ENCODE measurements at regions not wholly inside any gene's neighbourhood (a gene's known extent, or its start where the extent isn't known, plus 50 kb on each side); places are given as distances from the start of the nearest gene placed in this dataset.

- H2BK20ac ChIP-seq (ENCODE audit: low read length) = no peak overlapping the region
- no peaks in the 10 kb centered on the region for H3K36me3 ChIP-seq (ENCODE audit: control insufficient read depth in 2 of 4, insufficient read depth in 4 of 4, low read length in 3 of 4)
- H2BK15ac ChIP-seq (ENCODE audit: low read length) = no peak overlapping the region
- no peak overlapping the region for H4K8ac ChIP-seq (ENCODE audit: extremely low read depth, insufficient read depth, low read length)
- H3K27ac ChIP-seq (ENCODE audit: low read depth, low read length) = no peak overlapping the region
- ChIA-PET POLR2A (ENCODE audit: partially characterized antibody) (no interaction called here), CTCF (ENCODE audit: partially characterized antibody) (interaction anchor here (0.6 to 1.5 kb wide), 3 partner anchors 15 to 757 kb away, joined by 3 to 6 read pairs (median 4); no protein-coding TSS in a partner anchor)
- no peaks in the 10 kb centered on the region for H3K27me3 ChIP-seq (replicated peaks in 1 of 4; ENCODE audit: control insufficient read depth in 3 of 4, extremely low read depth in 1 of 4, insufficient read depth in 3 of 4, low read length in 3 of 4)
- H3K14ac ChIP-seq (ENCODE audit: insufficient read length) = no peak overlapping the region
- no peaks in the 10 kb centered on the region for H3K9me3 ChIP-seq (ENCODE audit: insufficient read depth in 2 of 2, low read depth in 1 of 2, low read length in 1 of 2)
- H3K18ac ChIP-seq (ENCODE audit: extremely low read depth, low read length) = no peak overlapping the region
- whole genome bisulfite sequencing, 2 experiments (ENCODE audit: extremely low coverage in 1 of 2, insufficient coverage in 1 of 2, insufficient read length in 1 of 2, insufficient replicate concordance in 2 of 2, low coverage in 1 of 2, low lambda C conversion rate in 2 of 2, missing lambda C conversion rate in 1 of 2) = 91% methylated on average over 7 of the region's 7 CpGs; no CpG with 5 or more reads in 1 of the 2 experiments
- no peak overlapping the region for H3K4me2 ChIP-seq (ENCODE audit: insufficient read depth in 1 of 2, low read depth in 2 of 2, low read length in 2 of 2)
- H2BK120ac ChIP-seq (replicated peaks; ENCODE audit: low read depth, low read length) = no peak overlapping the region
- no peak overlapping the region for H2AFZ ChIP-seq (ENCODE audit: low read length)
- no peaks in the 10 kb centered on the region for H3K79me1 ChIP-seq (ENCODE audit: low read depth, low read length)
- no peaks in the 10 kb centered on the region for H3K4me1 ChIP-seq (replicated peaks in 1 of 4; ENCODE audit: control insufficient read depth in 3 of 4, insufficient read depth in 4 of 4, low read length in 3 of 4)
- H3K23ac ChIP-seq (ENCODE audit: insufficient read length) = no peak overlapping the region
- H3K23me2 ChIP-seq (ENCODE audit: low read depth, low read length) = no peaks in the 10 kb centered on the region
- peaks cover 0 to 1% of the 10 kb centered on the region in 2 experiments for H4K20me1 ChIP-seq (replicated peaks in 1 of 2; ENCODE audit: control insufficient read depth in 1 of 2, insufficient read depth in 2 of 2, low read length in 2 of 2)
- H4K5ac ChIP-seq (ENCODE audit: insufficient read length, low read depth, low read length) = no peak overlapping the region
- no peak overlapping the region for H2BK5ac ChIP-seq (ENCODE audit: low read depth, low read length)
- no peak overlapping the region for H3K4me3 ChIP-seq (ENCODE audit: extremely low read depth in 1 of 4, insufficient read depth in 2 of 4, low read depth in 3 of 4, low read length in 4 of 4)
- FAIRE-seq = no peak
- no peak overlapping the region for H3K4ac ChIP-seq (replicated peaks; ENCODE audit: insufficient read length, low read depth, low read length)
- no peak overlapping the region for H3K9ac ChIP-seq (replicated peaks in 1 of 4; ENCODE audit: extremely low read depth in 1 of 4, low read depth in 3 of 4, low read length in 3 of 4)
- H3K79me2 ChIP-seq (ENCODE audit: control insufficient read depth in 1 of 2, insufficient read depth in 2 of 2, low read length in 2 of 2) = no peaks in the 10 kb centered on the region
- no peak overlapping the region for H4K91ac ChIP-seq (replicated peaks; ENCODE audit: insufficient read length, low read length)
- no peak overlapping the region for H2AK5ac ChIP-seq (ENCODE audit: low read depth, low read length)
- H2BK12ac ChIP-seq (ENCODE audit: low read depth, low read length) = no peak overlapping the region
- no peak for DNase-seq (ENCODE audit: low read depth in 1 of 2, low spot score in 2 of 2)
- no peak overlapping the region for H3K56ac ChIP-seq (replicated peaks; ENCODE audit: insufficient read length, low read depth, low read length)
- TF ChIP-seq CHD2 (IDR thresholded peaks at IDR 0.05; ENCODE audit: low read length) (no peak), TCF12 (IDR thresholded peaks at IDR 0.05; ENCODE audit: low read depth, low read length) (no peak), ZNF274 (IDR thresholded peaks at IDR 0.05; ENCODE audit: borderline replicate concordance, extremely low read depth, low read length) (no peak), EP300 (IDR thresholded peaks at IDR 0.05; ENCODE audit: borderline replicate concordance in 1 of 2, low read depth in 2 of 2, low read length in 2 of 2) (no peak), MAFK (IDR thresholded peaks at IDR 0.05; ENCODE audit: low read depth, low read length) (no peak), GTF2F1 (IDR thresholded peaks at IDR 0.05; ENCODE audit: borderline replicate concordance, low read depth, low read length) (no peak), RAD21 (IDR thresholded peaks at IDR 0.05 in 1 of 2, conservative IDR thresholded peaks at IDR 0.05 in 1 of 2; ENCODE audit: low read depth in 2 of 2, low read length in 2 of 2) (no peak), RFX5 (IDR thresholded peaks at IDR 0.05; ENCODE audit: borderline replicate concordance, low read depth, low read length) (no peak), POLR2A (IDR thresholded peaks at IDR 0.05; ENCODE audit: control extremely low read depth in 1 of 2, low read depth in 2 of 2, low read length in 2 of 2) (no peak), E2F6 (IDR thresholded peaks at IDR 0.05) (no peak), PHF8 (conservative IDR thresholded peaks at IDR 0.05; ENCODE audit: low read depth, low read length) (no peak), CBX8 (IDR thresholded peaks at IDR 0.05; ENCODE audit: borderline replicate concordance, low read depth, low read length) (no peak), NRF1 (IDR thresholded peaks at IDR 0.05; ENCODE audit: low read depth, low read length) (no peak), BRCA1 (IDR thresholded peaks at IDR 0.05; ENCODE audit: low read depth, low read length) (no peak), SP4 (IDR thresholded peaks at IDR 0.05; ENCODE audit: low read length) (no peak)
Measured at GRCh38 chr13:22120646-22121045, 449.8 kb downstream of the FGF9 start.
